NB4 (cell line): ENCODE measurements at regions not wholly inside any gene's neighbourhood (a gene's known extent, or its start where the extent isn't known, plus 50 kb on each side); places are given as distances from the start of the nearest gene placed in this dataset.

Experiments used
- DNase-seq: peaks from one replicate; pipeline ENCODE4 v3.0.0; 2010; ENCODE audit warnings: low read depth
- H3K4me3 ChIP-seq: one replicate; pipeline ENCODE4 v1.5.1; 2011; ENCODE audit warnings: mild to moderate bottlenecking, low read depth, low read length, moderate library complexity
- MYC ChIP-seq: IDR thresholded peaks from 2 replicates; pipeline ENCODE4 v1.6.1; 2011; ENCODE audit warnings: low read depth, low read length
- POLR2A ChIP-seq: IDR thresholded peaks from 2 replicates; pipeline ENCODE4 v1.6.1; 2011; ENCODE audit warnings: mild to moderate bottlenecking; ENCODE audit not compliant: insufficient read length; ENCODE audit errors: extremely low read depth
- TF ChIP-seq, protein P1 (sequence below): IDR thresholded peaks from one replicate; pipeline ENCODE4 v1.5.1; 2012; ENCODE audit warnings: low read depth, low read length
- TF ChIP-seq, protein P2 (sequence below): IDR thresholded peaks from 2 replicates; pipeline ENCODE4 v1.6.1; 2011; ENCODE audit warnings: low read depth, low read length

DNA sequence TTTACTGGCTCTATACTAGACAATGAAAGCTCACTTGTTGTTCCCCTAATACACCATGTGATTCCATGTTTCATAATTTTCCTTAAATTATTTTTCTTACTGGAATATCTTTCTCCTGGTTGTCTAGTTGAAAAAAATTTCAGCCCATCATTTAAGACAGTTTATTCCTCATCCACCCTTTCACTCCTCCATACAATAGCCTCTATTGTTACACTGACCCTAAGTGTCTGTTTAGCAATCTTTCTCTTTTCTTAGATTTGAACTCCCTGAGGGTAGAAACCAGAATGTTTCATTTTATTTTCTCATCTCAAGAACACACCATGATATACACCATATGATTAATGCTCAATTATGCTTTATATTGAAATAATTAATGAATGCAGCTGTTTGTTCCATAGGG lies 413.4 kb upstream of the ITGA1 start:
- H3K4me3 ChIP-seq = no peak overlapping the region
- TF ChIP-seq, protein P1, sequence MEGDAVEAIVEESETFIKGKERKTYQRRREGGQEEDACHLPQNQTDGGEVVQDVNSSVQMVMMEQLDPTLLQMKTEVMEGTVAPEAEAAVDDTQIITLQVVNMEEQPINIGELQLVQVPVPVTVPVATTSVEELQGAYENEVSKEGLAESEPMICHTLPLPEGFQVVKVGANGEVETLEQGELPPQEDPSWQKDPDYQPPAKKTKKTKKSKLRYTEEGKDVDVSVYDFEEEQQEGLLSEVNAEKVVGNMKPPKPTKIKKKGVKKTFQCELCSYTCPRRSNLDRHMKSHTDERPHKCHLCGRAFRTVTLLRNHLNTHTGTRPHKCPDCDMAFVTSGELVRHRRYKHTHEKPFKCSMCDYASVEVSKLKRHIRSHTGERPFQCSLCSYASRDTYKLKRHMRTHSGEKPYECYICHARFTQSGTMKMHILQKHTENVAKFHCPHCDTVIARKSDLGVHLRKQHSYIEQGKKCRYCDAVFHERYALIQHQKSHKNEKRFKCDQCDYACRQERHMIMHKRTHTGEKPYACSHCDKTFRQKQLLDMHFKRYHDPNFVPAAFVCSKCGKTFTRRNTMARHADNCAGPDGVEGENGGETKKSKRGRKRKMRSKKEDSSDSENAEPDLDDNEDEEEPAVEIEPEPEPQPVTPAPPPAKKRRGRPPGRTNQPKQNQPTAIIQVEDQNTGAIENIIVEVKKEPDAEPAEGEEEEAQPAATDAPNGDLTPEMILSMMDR = no peak
- TF ChIP-seq MYC (no peak), POLR2A (no peak)
- TF ChIP-seq, protein P2, sequence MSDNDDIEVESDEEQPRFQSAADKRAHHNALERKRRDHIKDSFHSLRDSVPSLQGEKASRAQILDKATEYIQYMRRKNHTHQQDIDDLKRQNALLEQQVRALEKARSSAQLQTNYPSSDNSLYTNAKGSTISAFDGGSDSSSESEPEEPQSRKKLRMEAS = no peak
- no peak for DNase-seq

DNA sequence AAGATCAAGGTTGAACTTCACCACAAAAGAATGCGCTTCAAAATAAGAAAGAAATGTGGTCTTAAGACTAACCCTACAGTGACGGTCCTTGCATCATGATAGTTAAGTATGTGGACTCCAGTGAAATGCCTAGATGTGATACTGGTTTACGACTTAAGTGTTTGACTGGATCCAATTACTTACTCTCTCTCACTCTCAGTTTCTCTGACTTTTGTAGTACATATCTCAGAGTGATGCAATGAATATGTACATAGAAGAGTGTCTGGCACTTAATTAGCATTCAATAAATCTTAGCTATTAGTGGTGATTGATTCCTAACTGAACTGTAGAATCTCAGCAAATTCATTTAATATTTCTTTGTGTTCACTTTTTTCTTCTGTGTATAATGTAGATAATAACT lies 411.7 kb upstream of the ITGA1 start:
- H3K4me3 ChIP-seq = no peak overlapping the region
- DNase-seq = no peak
- TF ChIP-seq, protein P1 = no peak
- no peak for TF ChIP-seq MYC
- TF ChIP-seq, protein P2 = no peak
- no peak for TF ChIP-seq POLR2A

DNA sequence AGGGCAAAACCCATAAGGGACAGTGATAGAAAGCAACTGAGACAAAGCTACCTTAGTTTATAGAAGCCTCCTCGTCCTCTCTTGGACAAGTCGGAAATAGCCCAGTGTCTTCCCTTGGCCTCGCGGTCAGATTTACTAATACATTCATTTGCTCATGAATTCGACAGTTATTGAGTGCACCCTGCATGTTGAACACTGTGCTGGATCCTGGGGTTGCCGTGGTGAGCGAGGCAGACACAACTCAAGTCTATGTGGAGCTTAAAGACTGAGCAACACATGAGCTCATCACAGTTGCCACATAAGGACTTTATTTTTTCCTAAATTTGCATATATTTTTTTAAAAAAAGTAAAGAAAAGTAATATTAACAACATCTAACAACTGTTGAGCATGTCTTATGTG lies 411.1 kb upstream of the ITGA1 start:
- DNase-seq = no peak
- H3K4me3 ChIP-seq = no peak overlapping the region
- TF ChIP-seq MYC (no peak), POLR2A (no peak)
- TF ChIP-seq, protein P2 = no peak
- TF ChIP-seq, protein P1 = no peak

DNA sequence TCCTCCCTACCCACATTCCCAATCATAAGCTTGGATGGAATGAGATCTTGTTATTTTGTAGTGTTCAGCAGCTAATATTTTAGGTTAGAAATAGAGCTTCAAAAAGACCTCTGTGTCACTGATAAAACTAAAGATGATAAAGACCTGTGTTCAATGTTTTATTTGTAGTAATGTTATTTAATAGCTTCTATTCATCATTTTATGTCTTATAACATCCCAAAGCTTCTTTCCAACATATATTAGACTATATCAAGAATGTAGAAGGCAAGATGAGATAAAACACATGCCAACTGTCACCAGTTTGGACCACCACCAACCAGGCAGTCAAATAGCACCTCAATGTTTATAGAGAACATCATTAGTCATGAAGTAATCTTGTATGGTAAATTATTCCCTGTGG lies 409.5 kb upstream of the ITGA1 start:
- no peak overlapping the region for H3K4me3 ChIP-seq
- DNase-seq = no peak
- TF ChIP-seq, protein P1 = no peak
- TF ChIP-seq, protein P2 = no peak
- TF ChIP-seq POLR2A (no peak), MYC (no peak)

DNA sequence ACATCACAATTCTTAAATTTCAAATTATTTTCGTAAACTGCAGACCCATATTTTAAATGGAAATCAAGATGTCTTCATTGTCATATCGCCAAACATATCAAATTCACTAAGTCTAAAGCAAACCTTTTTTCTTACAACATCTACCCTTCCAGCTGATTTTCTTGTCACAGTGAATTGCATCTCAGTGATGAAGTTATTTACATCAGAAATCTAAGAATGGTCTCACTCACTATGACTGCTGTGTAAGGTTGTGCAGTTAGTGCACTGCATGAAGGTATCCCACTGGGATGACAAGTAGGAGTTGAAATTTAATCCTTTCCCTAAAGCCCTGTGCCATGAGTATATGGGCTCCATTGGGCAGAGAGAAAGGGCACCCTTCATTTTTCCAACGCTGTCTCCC lies 399.4 kb upstream of the ITGA1 start:
- no peak for DNase-seq
- H3K4me3 ChIP-seq = no peak overlapping the region

More for the DNA sequence above, 399.4 kb upstream of the ITGA1 start:
- TF ChIP-seq, protein P2 = no peak
- no peak for TF ChIP-seq MYC
- no peak for TF ChIP-seq POLR2A
- TF ChIP-seq, protein P1 = no peak
